ENCODE measurements at regions not wholly inside any gene's neighbourhood (a gene's known extent, or its start where the extent isn't known, plus 50 kb on each side); places are given as distances from the start of the nearest gene placed in this dataset.

DNA sequence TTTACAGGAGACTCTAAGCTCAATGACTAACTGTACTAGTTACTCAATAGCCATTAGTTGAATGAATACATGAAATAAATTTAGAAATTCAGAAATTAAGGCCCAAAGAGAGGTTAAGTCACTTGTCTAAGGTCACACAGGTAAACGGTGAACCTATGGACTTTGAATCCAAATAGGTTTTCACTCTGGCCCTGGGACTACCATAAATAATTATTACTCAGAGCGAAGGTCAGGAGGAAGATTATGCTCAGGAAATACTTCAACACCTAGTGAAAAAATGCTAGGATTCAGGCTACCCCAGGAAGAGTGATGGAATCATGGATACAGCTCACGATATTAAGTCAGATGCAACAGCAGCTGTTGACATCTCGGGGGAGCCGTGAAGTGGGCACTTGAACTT, 417.4 kb downstream of the GABRG2 start:
- Histone ChIP-seq H3K4me3 (no peak overlapping the region), H3K27ac (no peak overlapping the region), H3K36me3 (no peaks in the 10 kb centered on the region), H3K27me3 (no peaks in the 10 kb centered on the region), H3K9me3 (no peaks in the 10 kb centered on the region), H3K4me1 (no peaks in the 10 kb centered on the region)
- no peak for ATAC-seq
- WGBS, 2 donors (ENCODE audit: low coverage in 1 of 2) = 75 to 86% methylated on average over 4 to 5 of the region's 5 CpGs
- TF ChIP-seq, protein P1, sequence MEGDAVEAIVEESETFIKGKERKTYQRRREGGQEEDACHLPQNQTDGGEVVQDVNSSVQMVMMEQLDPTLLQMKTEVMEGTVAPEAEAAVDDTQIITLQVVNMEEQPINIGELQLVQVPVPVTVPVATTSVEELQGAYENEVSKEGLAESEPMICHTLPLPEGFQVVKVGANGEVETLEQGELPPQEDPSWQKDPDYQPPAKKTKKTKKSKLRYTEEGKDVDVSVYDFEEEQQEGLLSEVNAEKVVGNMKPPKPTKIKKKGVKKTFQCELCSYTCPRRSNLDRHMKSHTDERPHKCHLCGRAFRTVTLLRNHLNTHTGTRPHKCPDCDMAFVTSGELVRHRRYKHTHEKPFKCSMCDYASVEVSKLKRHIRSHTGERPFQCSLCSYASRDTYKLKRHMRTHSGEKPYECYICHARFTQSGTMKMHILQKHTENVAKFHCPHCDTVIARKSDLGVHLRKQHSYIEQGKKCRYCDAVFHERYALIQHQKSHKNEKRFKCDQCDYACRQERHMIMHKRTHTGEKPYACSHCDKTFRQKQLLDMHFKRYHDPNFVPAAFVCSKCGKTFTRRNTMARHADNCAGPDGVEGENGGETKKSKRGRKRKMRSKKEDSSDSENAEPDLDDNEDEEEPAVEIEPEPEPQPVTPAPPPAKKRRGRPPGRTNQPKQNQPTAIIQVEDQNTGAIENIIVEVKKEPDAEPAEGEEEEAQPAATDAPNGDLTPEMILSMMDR (IDR thresholded peaks at IDR 0.05) = no peak
- TF ChIP-seq POLR2A (IDR thresholded peaks at IDR 0.05) = no peak
- TF ChIP-seq POLR2AphosphoS5 (IDR thresholded peaks at IDR 0.05) = no peak
- no peak for TF ChIP-seq EP300 (IDR thresholded peaks at IDR 0.05)

DNA sequence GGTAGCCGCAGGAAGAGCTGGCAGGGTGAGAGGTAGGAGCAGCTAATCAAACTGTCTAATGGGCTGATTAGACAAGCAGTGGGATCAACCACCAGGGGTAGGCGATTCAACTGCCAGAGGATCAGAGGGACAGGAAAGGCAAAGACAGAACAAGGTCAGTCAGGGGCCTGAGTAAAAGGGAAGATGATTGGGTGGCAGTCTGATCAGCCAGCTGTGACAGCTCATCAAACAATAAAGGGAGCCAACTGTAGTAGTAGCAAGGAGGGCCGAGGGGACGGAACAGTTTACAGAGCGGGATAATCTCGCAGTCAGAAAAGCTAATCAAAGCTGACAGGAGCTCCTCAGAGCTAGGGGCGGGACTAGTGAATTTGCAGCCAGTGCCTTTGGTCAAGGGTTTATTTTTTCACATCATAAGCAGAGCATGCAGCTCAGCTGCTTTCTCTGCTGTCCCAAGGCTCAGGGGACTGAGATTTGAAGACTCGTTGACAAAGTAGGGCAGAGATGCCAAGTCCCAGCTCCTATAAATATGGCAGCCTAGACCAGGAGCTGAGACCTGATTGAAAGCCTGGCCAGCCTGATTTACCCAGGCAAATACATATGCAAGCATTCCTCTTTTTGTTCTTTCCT, 418.2 kb downstream of the GABRG2 start:
- no peaks in the 10 kb centered on the region for H3K9me3 ChIP-seq
- no peaks in the 10 kb centered on the region for H3K36me3 ChIP-seq
- no peak for ATAC-seq
- H3K4me3 ChIP-seq = no peak overlapping the region
- 33 to 61% methylated on average over 6 to 7 of the region's 8 CpGs for WGBS, 2 donors (ENCODE audit: low coverage in 1 of 2)
- no peak overlapping the region for H3K27ac ChIP-seq
- no peaks in the 10 kb centered on the region for H3K4me1 ChIP-seq
- no peaks in the 10 kb centered on the region for H3K27me3 ChIP-seq
- TF ChIP-seq, protein P1 (IDR thresholded peaks at IDR 0.05) = no peak
- TF ChIP-seq EP300 (IDR thresholded peaks at IDR 0.05) (no peak), POLR2AphosphoS5 (IDR thresholded peaks at IDR 0.05) (no peak), POLR2A (IDR thresholded peaks at IDR 0.05) (no peak)

DNA sequence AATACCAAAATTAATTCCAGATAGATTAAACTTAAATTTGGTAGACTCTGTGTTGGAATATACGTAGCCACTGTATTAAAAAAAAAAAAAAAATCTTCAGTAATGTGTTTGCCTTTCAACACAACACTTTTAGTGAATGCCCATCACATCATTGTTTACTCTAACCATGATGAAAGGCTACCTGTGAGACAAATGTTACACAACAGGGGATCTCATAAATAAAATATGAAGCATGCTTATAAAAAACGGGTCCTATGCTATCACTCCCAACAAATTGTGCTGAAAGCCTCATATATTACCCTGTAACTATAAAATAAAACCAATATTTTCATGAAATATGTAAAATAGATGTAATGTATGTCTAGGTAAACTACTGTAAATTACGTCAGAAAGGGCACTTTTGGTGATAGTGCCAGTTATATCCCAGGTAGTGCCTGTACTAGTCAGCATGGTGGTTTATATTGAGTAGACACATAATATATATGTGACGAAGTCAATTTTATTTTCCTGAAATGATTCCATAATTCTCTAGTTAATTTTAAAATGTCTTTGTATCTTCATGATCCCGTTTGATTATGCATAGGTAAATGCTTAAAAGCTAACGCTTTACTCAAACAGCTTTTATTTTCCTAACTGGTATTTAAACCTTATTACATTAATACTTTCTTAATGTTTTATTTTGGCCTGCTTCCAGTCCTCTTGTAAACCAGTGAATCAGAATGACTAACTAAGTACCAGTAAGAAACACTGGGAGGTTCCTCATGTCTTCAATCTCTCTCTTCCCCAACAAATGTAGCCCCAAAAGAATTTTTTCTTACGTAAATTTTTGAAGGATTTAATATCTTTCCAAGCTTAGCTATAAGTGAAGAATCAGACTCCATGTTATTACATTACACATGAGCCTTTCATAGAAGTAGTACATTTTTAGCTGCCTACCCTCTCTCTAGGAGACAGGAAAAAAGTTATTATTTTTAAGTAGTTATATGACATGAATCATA, 420.3 kb downstream of the GABRG2 start:
- TF ChIP-seq, protein P1 (IDR thresholded peaks at IDR 0.05) = no peak
- TF ChIP-seq EP300 (IDR thresholded peaks at IDR 0.05) (no peak), POLR2A (IDR thresholded peaks at IDR 0.05) (no peak), POLR2AphosphoS5 (IDR thresholded peaks at IDR 0.05) (no peak)
- Histone ChIP-seq H3K4me3 (no peak overlapping the region), H3K36me3 (no peaks in the 10 kb centered on the region), H3K4me1 (no peaks in the 10 kb centered on the region), H3K27ac (no peak overlapping the region), H3K27me3 (no peaks in the 10 kb centered on the region), H3K9me3 (no peaks in the 10 kb centered on the region)
- WGBS, 2 donors (ENCODE audit: low coverage in 1 of 2) = 47 to 66% methylated on average over 7 of the region's 7 CpGs
- ATAC-seq = no peak

DNA sequence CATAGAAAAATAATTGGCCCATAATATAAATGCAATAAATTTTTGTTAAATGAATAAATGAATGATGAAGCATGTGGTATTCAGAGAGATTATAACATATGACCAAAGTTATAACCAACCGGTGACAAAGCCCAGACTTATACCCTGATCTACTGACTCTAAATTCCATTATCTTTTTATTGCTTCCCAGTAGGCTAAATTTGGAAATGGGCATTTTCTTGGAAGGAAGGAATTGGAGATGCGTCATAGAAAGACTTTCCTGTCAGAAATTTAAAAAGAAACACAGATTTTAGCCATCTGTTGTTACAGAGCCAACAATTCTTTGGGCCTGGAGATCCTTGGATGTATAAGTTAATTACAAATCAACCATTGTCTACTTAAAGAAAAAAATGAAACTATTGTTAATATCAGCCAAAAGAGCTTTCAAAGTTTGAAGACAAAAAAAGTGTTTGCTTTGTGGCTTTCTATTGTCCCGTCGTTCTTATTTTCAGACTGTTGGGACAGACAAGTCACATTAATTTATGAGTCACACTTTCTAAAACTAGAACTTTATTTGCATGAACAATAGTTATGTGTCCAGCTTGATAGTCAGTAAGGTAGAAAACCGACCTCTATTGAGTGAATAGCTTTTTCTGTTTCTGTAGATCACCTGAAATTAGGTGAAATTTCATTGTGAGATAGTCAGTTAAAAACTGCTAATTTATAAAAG, 428.7 kb downstream of the GABRG2 start:
- Histone ChIP-seq H3K27ac (no peak overlapping the region), H3K4me3 (no peak overlapping the region), H3K27me3 (no peaks in the 10 kb centered on the region), H3K9me3 (no peaks in the 10 kb centered on the region), H3K36me3 (no peaks in the 10 kb centered on the region), H3K4me1 (no peaks in the 10 kb centered on the region)
- no peak for ATAC-seq
- no peak for TF ChIP-seq EP300 (IDR thresholded peaks at IDR 0.05)
- no peak for TF ChIP-seq POLR2A (IDR thresholded peaks at IDR 0.05)
- TF ChIP-seq, protein P1 (IDR thresholded peaks at IDR 0.05) = no peak
- TF ChIP-seq POLR2AphosphoS5 (IDR thresholded peaks at IDR 0.05) = no peak
- WGBS, 2 donors (ENCODE audit: low coverage in 1 of 2) = 53 to 61% methylated on average over 5 of the region's 5 CpGs
